H9 (cell line): ENCODE measurements at regions not wholly inside any gene's neighbourhood (a gene's known extent, or its start where the extent isn't known, plus 50 kb on each side); places are given as distances from the start of the nearest gene placed in this dataset.

Experiments used
- DNase-seq: peaks from one replicate; pipeline ENCODE4 v3.0.0-alpha.2; 2017
- H2AFZ ChIP-seq: one replicate; pipeline ENCODE4 v1.6.1; 2013; ENCODE audit warnings: mild to moderate bottlenecking, low read length, control low read depth, moderate library complexity
- H2AK5ac ChIP-seq: 2 replicates; pipeline ENCODE4 v1.6.1; 2013; ENCODE audit warnings: low read length, control low read depth, mixed read lengths; ENCODE audit not compliant: insufficient read length
- H2BK120ac ChIP-seq: one replicate; pipeline ENCODE4 v1.6.1; 2013; ENCODE audit warnings: low read depth, mild to moderate bottlenecking, low read length, control low read depth, inconsistent platforms; ENCODE audit not compliant: poor library complexity, severe bottlenecking
- H2BK12ac ChIP-seq: 2 replicates; pipeline ENCODE4 v1.6.1; 2013; ENCODE audit warnings: low read length, control low read depth, mixed read lengths, low read depth; ENCODE audit not compliant: insufficient read length
- H2BK15ac ChIP-seq: 2 replicates; pipeline ENCODE4 v1.6.1; 2013; ENCODE audit warnings: low read depth, low read length, control low read depth
- H2BK20ac ChIP-seq: one replicate; pipeline ENCODE4 v1.6.1; 2013; ENCODE audit warnings: low read depth, mild to moderate bottlenecking, low read length, control low read depth, inconsistent platforms; ENCODE audit not compliant: poor library complexity, severe bottlenecking
- H2BK5ac ChIP-seq: 2 replicates; pipeline ENCODE4 v1.6.1; 2013; ENCODE audit warnings: low read length, control low read depth, mixed read lengths; ENCODE audit not compliant: insufficient read length
- H3K14ac ChIP-seq: 2 replicates; pipeline ENCODE4 v1.6.1; 2013; ENCODE audit warnings: low read length, control low read depth; ENCODE audit not compliant: insufficient read depth
- H3K18ac ChIP-seq: 2 replicates; pipeline ENCODE4 v1.6.1; 2013; ENCODE audit warnings: low read depth, mild to moderate bottlenecking, mixed read lengths, low read length, control low read depth; ENCODE audit not compliant: insufficient read length
- H3K23ac ChIP-seq: 2 replicates; pipeline ENCODE4 v1.6.1; 2013; ENCODE audit warnings: low read length, control low read depth, mixed read lengths, low read depth; ENCODE audit not compliant: insufficient read length
- H3K23me2 ChIP-seq: 2 replicates; pipeline ENCODE4 v1.6.1; 2013; ENCODE audit warnings: low read depth, mild to moderate bottlenecking, mixed read lengths, low read length, control low read depth; ENCODE audit not compliant: insufficient read length, poor library complexity, severe bottlenecking
- H3K27ac ChIP-seq: 2 replicates; pipeline ENCODE4 v1.5.1; 2013; ENCODE audit warnings: low read length, control low read depth, mixed read lengths, low read depth; ENCODE audit not compliant: insufficient read length
- H3K27me3 ChIP-seq: 2 replicates; pipeline ENCODE4 v1.6.1; 2013; ENCODE audit warnings: low read length, control low read depth, inconsistent platforms; ENCODE audit not compliant: insufficient read depth
- H3K4ac ChIP-seq: 2 replicates; pipeline ENCODE4 v1.6.1; 2013; ENCODE audit warnings: low read depth, mild to moderate bottlenecking, control low read depth, inconsistent platforms, low read length, moderate library complexity
- H3K4me1 ChIP-seq: 2 replicates; pipeline ENCODE4 v1.6.1; 2013; ENCODE audit warnings: low read length, control low read depth, inconsistent platforms; ENCODE audit not compliant: insufficient read depth
- H3K4me2 ChIP-seq: 2 replicates; pipeline ENCODE4 v1.6.1; 2013; ENCODE audit warnings: low read length, control low read depth, mixed read lengths; ENCODE audit not compliant: insufficient read length, insufficient read depth
- H3K56ac ChIP-seq: 2 replicates; pipeline ENCODE4 v1.6.1; 2013; ENCODE audit warnings: low read depth, mild to moderate bottlenecking, mixed read lengths, low read length, control low read depth; ENCODE audit not compliant: insufficient read length
- H3K79me1 ChIP-seq: 2 replicates; pipeline ENCODE4 v1.6.1; 2013; ENCODE audit warnings: low read depth, mild to moderate bottlenecking, moderate library complexity, low read length, control low read depth, inconsistent platforms; ENCODE audit not compliant: insufficient read depth, poor library complexity, severe bottlenecking
- H3K79me2 ChIP-seq: 2 replicates; pipeline ENCODE4 v1.6.1; 2013; ENCODE audit warnings: low read length, control low read depth, inconsistent platforms; ENCODE audit not compliant: insufficient read depth
- H3K9ac ChIP-seq: 2 replicates; pipeline ENCODE4 v1.6.1; 2013; ENCODE audit warnings: low read length, control low read depth, mixed read lengths; ENCODE audit not compliant: insufficient read length; ENCODE audit errors: extremely low read depth
- H3K9me3 ChIP-seq: one replicate; pipeline ENCODE4 v1.6.1; 2013; ENCODE audit warnings: low read depth, low read length, inconsistent platforms; ENCODE audit not compliant: control insufficient read depth
- H3T11ph ChIP-seq: one replicate; pipeline ENCODE4 v1.6.1; 2013; ENCODE audit warnings: mild to moderate bottlenecking, low read length, control low read depth, inconsistent platforms
- H4K20me1 ChIP-seq: one replicate; pipeline ENCODE4 v1.6.1; 2013; ENCODE audit not compliant: control insufficient read depth, insufficient read length, insufficient read depth
- H4K5ac ChIP-seq: 2 replicates; pipeline ENCODE4 v1.6.1; 2013; ENCODE audit warnings: low read depth, mild to moderate bottlenecking, mixed read lengths, low read length, control low read depth; ENCODE audit not compliant: insufficient read length
- H4K8ac ChIP-seq: replicated peaks from 2 replicates; pipeline ENCODE4 v1.6.1; 2013; ENCODE audit warnings: low read length, control low read depth, mixed read lengths, low read depth; ENCODE audit not compliant: insufficient read length
- H4K91ac ChIP-seq: 2 replicates; pipeline ENCODE4 v1.6.1; 2013; ENCODE audit warnings: low read depth, mild to moderate bottlenecking, moderate library complexity, mixed read lengths, low read length, control low read depth; ENCODE audit not compliant: insufficient read length
- H3K27ac Mint-ChIP-seq, 3 experiments: 2 replicates in 2 of 3; 3 replicates in 1 of 3; pipeline ENCODE4 v1.8.0; 2020 to 2021; ENCODE audit warnings: mixed read lengths in 3 of 3, mild to moderate bottlenecking in 1 of 3, moderate library complexity in 1 of 3
- H3K27me3 Mint-ChIP-seq: 2 replicates; pipeline ENCODE4 v1.8.0; 2021; ENCODE audit warnings: low read depth, mild to moderate bottlenecking, moderate library complexity, mixed read lengths
- H3K36me3 Mint-ChIP-seq, 3 experiments: 2 replicates in 2 of 3; 3 replicates in 1 of 3; pipeline ENCODE4 v1.8.0; 2020 to 2021; ENCODE audit warnings: low read depth in 3 of 3, mixed read lengths in 3 of 3; ENCODE audit not compliant: insufficient read depth in 1 of 3
- H3K4me1 Mint-ChIP-seq, 2 experiments: 2 replicates each; pipeline ENCODE4 v1.8.0; 2020; ENCODE audit warnings: mixed read lengths in 2 of 2
- H3K4me3 Mint-ChIP-seq, 2 experiments: 2 replicates in 1 of 2; 3 replicates in 1 of 2; pipeline ENCODE4 v1.8.0; 2020 to 2021; ENCODE audit warnings: mild to moderate bottlenecking in 2 of 2, mixed read lengths in 2 of 2, moderate library complexity in 1 of 2
- H3K9me3 Mint-ChIP-seq, 2 experiments: 2 replicates in 1 of 2; 3 replicates in 1 of 2; pipeline ENCODE4 v1.8.0; 2020; ENCODE audit warnings: mild to moderate bottlenecking in 2 of 2, mixed read lengths in 2 of 2, moderate library complexity in 1 of 2
- CTCF ChIP-seq: fragments of 200-600 bp; sonication (generic); conservative IDR thresholded peaks from 3 replicates; pipeline ENCODE4 v1.8.0; 2021; ENCODE audit warnings: antibody characterized with exemption, mild to moderate bottlenecking
- WGBS: extraction: QIAGEN DNeasy Blood & Tissue Kit; methylation state at CpG from one replicate; pipeline ENCODE4 v1.1.7; 2013; ENCODE audit warnings: missing lambda C conversion rate, low lambda C conversion rate, mixed read lengths; ENCODE audit not compliant: insufficient read length; ENCODE audit errors: extremely low coverage; 5-methylcytosine and 5-hydroxymethylcytosine counted together

GRCh38 chr2:59938181-59938580, 615.3 kb downstream of the BCL11A start:
- Histone ChIP-seq H3K23me2 (no peaks in the 10 kb centered on the region), H2AK5ac (no peak overlapping the region), H3K23ac (no peak overlapping the region), H2BK5ac (no peak overlapping the region), H2BK20ac (no peak overlapping the region), H3K9me3 (no peaks in the 10 kb centered on the region), H3K79me1 (no peaks in the 10 kb centered on the region), H4K20me1 (no peaks in the 10 kb centered on the region), H3K56ac (no peak overlapping the region), H3K18ac (no peak overlapping the region), H3K27me3 (no peaks in the 10 kb centered on the region), H3K9ac (no peak overlapping the region), H3K27ac (no peak overlapping the region), H2BK12ac (no peak overlapping the region), H3K79me2 (no peaks in the 10 kb centered on the region), H4K8ac (no peak overlapping the region), H3K4me2 (no peak overlapping the region), H2BK15ac (no peak overlapping the region), H3K4ac (no peak overlapping the region), H4K91ac (no peak overlapping the region), H3K4me1 (no peaks in the 10 kb centered on the region), H2AFZ (no peak overlapping the region), H3T11ph (no peak overlapping the region), H2BK120ac (no peak overlapping the region), H4K5ac (no peak overlapping the region), H3K14ac (no peak overlapping the region)
- Mint-ChIP-seq H3K27ac (no peak overlapping the region), H3K4me3 (no peak overlapping the region), H3K9me3 (no peaks in the 10 kb centered on the region), H3K27me3 (no peaks in the 10 kb centered on the region), H3K4me1 (peaks cover 3 to 4% of the 10 kb centered on the region in 2 experiments; a peak in 3 of 4 replicates), H3K36me3 (no peaks in the 10 kb centered on the region)
- WGBS, result no CpG with 5 or more reads among the region's 2 CpGs
- TF ChIP-seq CTCF, result no peak
- DNase-seq, result no peak
